D721Med (cell line): ENCODE measurements at regions not wholly inside any gene's neighbourhood (a gene's known extent, or its start where the extent isn't known, plus 50 kb on each side); places are given as distances from the start of the nearest gene placed in this dataset.

Experiments
- DNase-seq: peaks from one replicate; pipeline ENCODE4 v3.0.0; 2011; ENCODE audit warnings: low spot score; ENCODE audit not compliant: insufficient read length
- FAIRE-seq: peaks from 2 replicates; lab custom pipeline; 2011; peaks lifted over from hg19 to GRCh38; lab: Jason Lieb, UNC
- TF ChIP-seq, protein P1 (sequence below): IDR thresholded peaks from 2 replicates; pipeline ENCODE4 v1.5.1; 2012; ENCODE audit warnings: mild to moderate bottlenecking, control low read depth; ENCODE audit not compliant: insufficient read depth; ENCODE audit errors: missing control alignments

DNA sequence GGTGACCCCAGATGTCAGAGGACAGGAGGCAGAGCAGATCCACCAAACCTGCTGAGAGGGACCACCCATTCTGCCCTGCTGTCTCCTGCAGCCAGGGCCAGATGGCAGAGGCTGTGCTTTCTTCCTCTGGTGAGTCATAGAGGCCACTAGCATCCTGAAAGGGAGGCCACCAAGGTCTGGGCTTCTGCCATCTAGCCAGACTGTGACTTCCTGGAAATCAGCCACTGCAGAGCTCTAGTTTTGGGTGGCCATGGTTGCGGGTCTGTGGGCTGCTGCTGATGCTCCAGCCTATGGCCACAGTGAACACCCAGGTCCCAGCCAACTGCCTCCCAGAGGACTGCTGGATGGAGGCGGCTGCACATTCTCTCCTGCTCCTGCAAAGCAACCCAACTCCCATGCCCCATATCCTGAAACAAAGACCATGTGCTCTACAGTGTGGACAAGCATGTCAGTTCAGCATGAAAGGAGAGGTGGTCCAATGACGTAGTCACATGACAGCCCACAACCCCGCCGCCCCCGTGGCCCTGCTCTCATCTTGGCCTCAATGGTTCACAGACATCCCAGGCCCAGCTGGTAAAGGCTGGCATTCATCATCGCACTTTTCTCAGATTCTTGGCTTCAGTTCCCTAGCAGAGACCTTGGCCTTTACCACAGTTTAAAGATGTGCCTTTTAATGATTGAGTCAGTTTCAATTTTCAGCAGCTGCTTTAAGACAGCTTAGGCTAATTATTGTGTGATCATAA, 73.9 kb upstream of the CXCL12 start:
- TF ChIP-seq, protein P1, sequence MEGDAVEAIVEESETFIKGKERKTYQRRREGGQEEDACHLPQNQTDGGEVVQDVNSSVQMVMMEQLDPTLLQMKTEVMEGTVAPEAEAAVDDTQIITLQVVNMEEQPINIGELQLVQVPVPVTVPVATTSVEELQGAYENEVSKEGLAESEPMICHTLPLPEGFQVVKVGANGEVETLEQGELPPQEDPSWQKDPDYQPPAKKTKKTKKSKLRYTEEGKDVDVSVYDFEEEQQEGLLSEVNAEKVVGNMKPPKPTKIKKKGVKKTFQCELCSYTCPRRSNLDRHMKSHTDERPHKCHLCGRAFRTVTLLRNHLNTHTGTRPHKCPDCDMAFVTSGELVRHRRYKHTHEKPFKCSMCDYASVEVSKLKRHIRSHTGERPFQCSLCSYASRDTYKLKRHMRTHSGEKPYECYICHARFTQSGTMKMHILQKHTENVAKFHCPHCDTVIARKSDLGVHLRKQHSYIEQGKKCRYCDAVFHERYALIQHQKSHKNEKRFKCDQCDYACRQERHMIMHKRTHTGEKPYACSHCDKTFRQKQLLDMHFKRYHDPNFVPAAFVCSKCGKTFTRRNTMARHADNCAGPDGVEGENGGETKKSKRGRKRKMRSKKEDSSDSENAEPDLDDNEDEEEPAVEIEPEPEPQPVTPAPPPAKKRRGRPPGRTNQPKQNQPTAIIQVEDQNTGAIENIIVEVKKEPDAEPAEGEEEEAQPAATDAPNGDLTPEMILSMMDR, result no peak
- DNase-seq (no peak), FAIRE-seq (no peak)

DNA sequence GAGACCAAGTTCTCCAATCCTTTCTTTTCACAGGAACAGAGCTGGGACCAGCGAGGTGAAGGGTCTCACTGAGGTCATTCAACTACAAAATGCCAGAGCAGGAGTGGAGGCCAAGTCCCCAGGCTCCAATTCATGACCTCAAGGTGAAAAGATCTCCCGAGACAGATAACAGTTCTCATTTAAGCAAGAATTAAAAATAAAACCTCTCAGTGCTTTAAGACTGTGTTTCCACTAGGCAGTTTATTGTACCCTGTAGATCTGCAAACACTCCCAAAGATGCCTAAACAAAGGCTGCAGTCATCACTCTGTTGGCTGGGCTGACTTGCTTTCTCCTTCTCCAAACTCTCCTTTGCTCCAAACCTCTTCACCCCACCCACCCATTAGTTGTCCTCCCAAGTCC, 74.8 kb upstream of the CXCL12 start:
- TF ChIP-seq, protein P1, result no peak
- no peak for DNase-seq
- FAIRE-seq, result no peak

DNA sequence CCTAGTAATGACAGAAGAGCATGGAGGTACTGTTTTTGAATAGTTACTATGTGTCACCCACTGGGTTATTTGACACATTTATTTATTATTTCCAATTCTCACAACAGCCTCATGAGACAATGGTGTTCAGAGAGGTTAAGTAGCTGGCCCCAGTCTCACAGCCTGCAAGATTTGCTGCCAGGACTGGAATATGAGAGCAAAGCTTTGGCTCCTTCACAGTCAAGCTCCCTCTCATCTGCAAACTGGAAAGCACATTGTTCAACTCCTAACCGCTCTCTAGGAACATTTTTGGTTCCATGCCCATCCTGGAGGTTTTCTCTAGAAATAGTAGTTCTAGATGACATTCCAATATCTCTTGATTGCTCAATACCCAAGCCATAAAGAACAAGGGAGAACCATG, 75.5 kb upstream of the CXCL12 start:
- TF ChIP-seq, protein P1, result no peak
- DNase-seq (no peak), FAIRE-seq (no peak)

DNA sequence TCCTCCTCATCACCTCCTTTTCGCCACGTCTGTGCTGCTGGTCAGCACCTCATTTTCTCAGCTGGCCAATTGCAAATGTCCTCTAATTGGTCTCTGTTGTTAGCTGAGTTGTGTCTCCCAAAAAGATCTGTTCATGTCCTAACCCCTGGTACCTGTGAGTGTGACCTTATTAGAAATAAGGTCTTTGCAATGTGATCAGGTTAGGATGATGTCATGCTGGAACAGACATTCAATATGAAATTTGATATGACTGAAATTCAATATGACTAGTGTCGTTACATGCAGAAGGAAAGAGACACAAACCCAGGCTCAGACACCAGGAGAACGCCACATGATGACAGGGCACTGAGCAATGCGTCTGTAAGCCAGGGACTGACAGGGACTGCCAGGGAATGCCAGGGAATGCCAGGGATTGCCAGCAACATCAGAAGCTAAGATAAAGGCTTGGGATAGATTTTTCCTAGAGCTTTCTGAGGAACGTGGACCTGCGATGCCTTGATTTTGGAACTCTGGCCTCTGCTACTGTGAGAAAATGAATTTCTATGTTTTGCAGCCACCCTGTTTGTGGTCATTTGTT, 77.5 kb upstream of the CXCL12 start:
- FAIRE-seq (no peak), DNase-seq (no peak)
- TF ChIP-seq, protein P1, result no peak

DNA sequence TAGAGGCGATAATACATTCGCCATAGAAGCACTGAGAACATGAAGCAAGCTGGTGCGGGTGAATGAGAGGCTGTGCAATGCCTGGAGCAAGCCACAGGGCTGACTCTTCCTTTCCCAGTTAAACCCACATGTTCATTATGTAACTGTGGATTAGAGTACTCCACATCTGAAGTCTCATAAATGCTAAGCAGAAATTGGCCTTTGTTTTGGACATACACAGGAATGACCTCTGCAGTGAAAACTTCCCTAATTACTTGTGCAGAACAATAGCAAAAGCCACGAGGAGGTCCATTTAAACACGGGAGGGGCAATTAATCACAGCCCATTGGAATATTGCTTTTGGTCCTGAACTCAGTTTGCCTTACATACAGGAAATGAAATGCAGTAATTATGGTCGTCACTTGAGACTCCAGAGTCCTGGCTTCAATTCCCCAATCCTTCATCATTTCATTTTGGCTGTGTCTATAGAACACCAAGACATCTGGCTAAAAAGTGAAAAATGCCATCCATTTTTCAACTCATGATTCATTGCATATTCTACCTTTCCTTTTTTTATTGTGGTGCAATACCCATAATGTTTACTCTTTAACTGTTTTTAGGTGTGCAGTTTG, 78.7 kb upstream of the CXCL12 start:
- TF ChIP-seq, protein P1, result no peak
- FAIRE-seq (no peak), DNase-seq (no peak)

DNA sequence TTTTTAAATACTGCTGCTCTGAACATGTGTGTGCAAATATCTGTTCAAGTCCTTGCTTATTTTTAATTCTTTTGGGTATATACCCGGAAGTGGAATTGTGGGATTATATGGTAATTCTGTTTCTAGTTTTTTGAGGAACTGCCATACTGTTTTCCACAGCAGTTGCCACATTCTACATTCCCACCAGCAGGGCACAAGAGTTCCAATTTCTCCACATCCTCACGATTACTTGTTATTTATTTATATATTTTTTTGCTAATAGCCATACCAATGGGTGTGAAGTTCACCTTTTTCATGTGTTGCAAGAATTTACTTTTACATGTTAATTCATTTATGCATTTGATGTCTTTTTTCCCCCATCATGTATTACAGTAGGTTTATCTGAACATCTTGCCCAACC, 79.6 kb upstream of the CXCL12 start:
- DNase-seq (no peak), FAIRE-seq (no peak)
- TF ChIP-seq, protein P1, result no peak
